ENCODE measurements at regions not wholly inside any gene's neighbourhood (a gene's known extent, or its start where the extent isn't known, plus 50 kb on each side); places are given as distances from the start of the nearest gene placed in this dataset.

GRCh38 chr11:86741839-86742805 lies 58.2 kb upstream of the PRSS23 start (continued):
- TF ChIP-seq THRB (CRISPR knock-in tag; conservative IDR thresholded peaks at IDR 0.05) (no peak), ATF4 (CRISPR knock-in tag; IDR thresholded peaks at IDR 0.05) (no peak), ELF4 (CRISPR knock-in tag; IDR thresholded peaks at IDR 0.05) (no peak), NCOA2 (IDR thresholded peaks at IDR 0.05; ENCODE audit: partially characterized antibody in 2 of 2) (no peak), ZNF239 (CRISPR knock-in tag; IDR thresholded peaks at IDR 0.05) (no peak), JUND (IDR thresholded peaks at IDR 0.05; ENCODE audit: borderline replicate concordance, low read depth, low read length) (peak; percentile 58; the same call in 1 of the 2 replicates), JUND (tag; IDR thresholded peaks at IDR 0.05; ENCODE audit: borderline replicate concordance, low read depth, low read length) (no peak), PCBP2 (IDR thresholded peaks at IDR 0.05; ENCODE audit: low read depth, low read length, poor library complexity, severe bottlenecking) (no peak), NCOR1 (IDR thresholded peaks at IDR 0.05) (no peak), CXXC5 (CRISPR knock-in tag; IDR thresholded peaks at IDR 0.05) (0 out of 2 replicates have a peak, but pooled peaks have one; percentile 20), ZNF133 (CRISPR knock-in tag; IDR thresholded peaks at IDR 0.05) (no peak), NFIC (IDR thresholded peaks at IDR 0.05) (peak; percentile 72; the same call in 1 of the 2 replicates), ZNF277 (CRISPR knock-in tag; IDR thresholded peaks at IDR 0.05; ENCODE audit: borderline replicate concordance) (no peak), MNT (conservative IDR thresholded peaks at IDR 0.05) (no peak), ZNF41 (CRISPR knock-in tag; conservative IDR thresholded peaks at IDR 0.05) (no peak)
- TF ChIP-seq, protein P1, sequence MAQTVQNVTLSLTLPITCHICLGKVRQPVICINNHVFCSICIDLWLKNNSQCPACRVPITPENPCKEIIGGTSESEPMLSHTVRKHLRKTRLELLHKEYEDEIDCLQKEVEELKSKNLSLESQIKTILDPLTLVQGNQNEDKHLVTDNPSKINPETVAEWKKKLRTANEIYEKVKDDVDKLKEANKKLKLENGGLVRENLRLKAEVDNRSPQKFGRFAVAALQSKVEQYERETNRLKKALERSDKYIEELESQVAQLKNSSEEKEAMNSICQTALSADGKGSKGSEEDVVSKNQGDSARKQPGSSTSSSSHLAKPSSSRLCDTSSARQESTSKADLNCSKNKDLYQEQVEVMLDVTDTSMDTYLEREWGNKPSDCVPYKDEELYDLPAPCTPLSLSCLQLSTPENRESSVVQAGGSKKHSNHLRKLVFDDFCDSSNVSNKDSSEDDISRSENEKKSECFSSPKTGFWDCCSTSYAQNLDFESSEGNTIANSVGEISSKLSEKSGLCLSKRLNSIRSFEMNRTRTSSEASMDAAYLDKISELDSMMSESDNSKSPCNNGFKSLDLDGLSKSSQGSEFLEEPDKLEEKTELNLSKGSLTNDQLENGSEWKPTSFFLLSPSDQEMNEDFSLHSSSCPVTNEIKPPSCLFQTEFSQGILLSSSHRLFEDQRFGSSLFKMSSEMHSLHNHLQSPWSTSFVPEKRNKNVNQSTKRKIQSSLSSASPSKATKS (CRISPR knock-in tag; IDR thresholded peaks at IDR 0.05): no peak
- TF ChIP-seq, protein P2, sequence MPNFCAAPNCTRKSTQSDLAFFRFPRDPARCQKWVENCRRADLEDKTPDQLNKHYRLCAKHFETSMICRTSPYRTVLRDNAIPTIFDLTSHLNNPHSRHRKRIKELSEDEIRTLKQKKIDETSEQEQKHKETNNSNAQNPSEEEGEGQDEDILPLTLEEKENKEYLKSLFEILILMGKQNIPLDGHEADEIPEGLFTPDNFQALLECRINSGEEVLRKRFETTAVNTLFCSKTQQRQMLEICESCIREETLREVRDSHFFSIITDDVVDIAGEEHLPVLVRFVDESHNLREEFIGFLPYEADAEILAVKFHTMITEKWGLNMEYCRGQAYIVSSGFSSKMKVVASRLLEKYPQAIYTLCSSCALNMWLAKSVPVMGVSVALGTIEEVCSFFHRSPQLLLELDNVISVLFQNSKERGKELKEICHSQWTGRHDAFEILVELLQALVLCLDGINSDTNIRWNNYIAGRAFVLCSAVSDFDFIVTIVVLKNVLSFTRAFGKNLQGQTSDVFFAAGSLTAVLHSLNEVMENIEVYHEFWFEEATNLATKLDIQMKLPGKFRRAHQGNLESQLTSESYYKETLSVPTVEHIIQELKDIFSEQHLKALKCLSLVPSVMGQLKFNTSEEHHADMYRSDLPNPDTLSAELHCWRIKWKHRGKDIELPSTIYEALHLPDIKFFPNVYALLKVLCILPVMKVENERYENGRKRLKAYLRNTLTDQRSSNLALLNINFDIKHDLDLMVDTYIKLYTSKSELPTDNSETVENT (CRISPR knock-in tag; IDR thresholded peaks at IDR 0.05): no peak

Measured in K562 (cell line).